ENCODE measurements at regions not wholly inside any gene's neighbourhood (a gene's known extent, or its start where the extent isn't known, plus 50 kb on each side); places are given as distances from the start of the nearest gene placed in this dataset.

GRCh38 chr1:222326006-222326709 is 221.7 kb downstream of the HHIPL2 start:
- 32 to 57% methylated on average over 3 of the region's 3 CpGs for WGBS, 2 donors
- no peaks in the 10 kb centered on the region for H3K36me3 ChIP-seq (ENCODE audit: control insufficient read depth in 4 of 4, insufficient read depth in 4 of 4, low read length in 4 of 4)
- TF ChIP-seq, protein P1, sequence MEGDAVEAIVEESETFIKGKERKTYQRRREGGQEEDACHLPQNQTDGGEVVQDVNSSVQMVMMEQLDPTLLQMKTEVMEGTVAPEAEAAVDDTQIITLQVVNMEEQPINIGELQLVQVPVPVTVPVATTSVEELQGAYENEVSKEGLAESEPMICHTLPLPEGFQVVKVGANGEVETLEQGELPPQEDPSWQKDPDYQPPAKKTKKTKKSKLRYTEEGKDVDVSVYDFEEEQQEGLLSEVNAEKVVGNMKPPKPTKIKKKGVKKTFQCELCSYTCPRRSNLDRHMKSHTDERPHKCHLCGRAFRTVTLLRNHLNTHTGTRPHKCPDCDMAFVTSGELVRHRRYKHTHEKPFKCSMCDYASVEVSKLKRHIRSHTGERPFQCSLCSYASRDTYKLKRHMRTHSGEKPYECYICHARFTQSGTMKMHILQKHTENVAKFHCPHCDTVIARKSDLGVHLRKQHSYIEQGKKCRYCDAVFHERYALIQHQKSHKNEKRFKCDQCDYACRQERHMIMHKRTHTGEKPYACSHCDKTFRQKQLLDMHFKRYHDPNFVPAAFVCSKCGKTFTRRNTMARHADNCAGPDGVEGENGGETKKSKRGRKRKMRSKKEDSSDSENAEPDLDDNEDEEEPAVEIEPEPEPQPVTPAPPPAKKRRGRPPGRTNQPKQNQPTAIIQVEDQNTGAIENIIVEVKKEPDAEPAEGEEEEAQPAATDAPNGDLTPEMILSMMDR (IDR thresholded peaks at IDR 0.05; ENCODE audit: control extremely low read depth, extremely low read depth), result no peak
- H3K9me3 ChIP-seq (ENCODE audit: control insufficient read depth in 4 of 4, insufficient read depth in 3 of 4, low read length in 3 of 4), result no peaks in the 10 kb centered on the region
- no peak overlapping the region for H3K4me3 ChIP-seq
- H3K27me3 ChIP-seq (ENCODE audit: control insufficient read depth in 3 of 3, insufficient read depth in 3 of 3, low read length in 2 of 3), result no peaks in the 10 kb centered on the region
- no peak overlapping the region for H3K27ac ChIP-seq (ENCODE audit: low read depth in 1 of 2, low read length in 1 of 2)
- no peak overlapping the region for H3K9ac ChIP-seq (ENCODE audit: insufficient read depth in 1 of 2, low read length in 2 of 2)
- ATAC-seq (ENCODE audit: insufficient read depth, low FRiP score), result no peak
- no peak for DNase-seq
- H3K4me1 ChIP-seq (ENCODE audit: control insufficient read depth in 5 of 5, insufficient read depth in 5 of 5, low read length in 5 of 5), result no peaks in the 10 kb centered on the region

- Histone ChIP-seq H3K9me3 (ENCODE audit: control insufficient read depth in 4 of 4, insufficient read depth in 3 of 4, low read length in 3 of 4) (no peaks in the 10 kb centered on the region), H3K9ac (ENCODE audit: insufficient read depth in 1 of 2, low read length in 2 of 2) (no peak overlapping the region), H3K4me3 (no peak overlapping the region), H3K4me1 (ENCODE audit: control insufficient read depth in 5 of 5, insufficient read depth in 5 of 5, low read length in 5 of 5) (no peaks in the 10 kb centered on the region), H3K27me3 (ENCODE audit: control insufficient read depth in 3 of 3, insufficient read depth in 3 of 3, low read length in 2 of 3) (no peaks in the 10 kb centered on the region), H3K36me3 (ENCODE audit: control insufficient read depth in 4 of 4, insufficient read depth in 4 of 4, low read length in 4 of 4) (no peaks in the 10 kb centered on the region), H3K27ac (ENCODE audit: low read depth in 1 of 2, low read length in 1 of 2) (no peak overlapping the region)
- TF ChIP-seq, protein P1 (IDR thresholded peaks at IDR 0.05; ENCODE audit: control extremely low read depth, extremely low read depth), result no peak
- DNase-seq (no peak), ATAC-seq (ENCODE audit: insufficient read depth, low FRiP score) (no peak)
- 60 to 72% methylated on average over 2 of the region's 2 CpGs for WGBS, 2 donors
Measured at GRCh38 chr1:222325506-222325905, 222.4 kb downstream of the HHIPL2 start.

- H3K4me3 ChIP-seq, result no peak overlapping the region
- DNase-seq (no peak), ATAC-seq (ENCODE audit: insufficient read depth, low FRiP score) (no peak)
- TF ChIP-seq, protein P1 (IDR thresholded peaks at IDR 0.05; ENCODE audit: control extremely low read depth, extremely low read depth), result no peak
- no peaks in the 10 kb centered on the region for H3K36me3 ChIP-seq (ENCODE audit: control insufficient read depth in 4 of 4, insufficient read depth in 4 of 4, low read length in 4 of 4)
- no peak overlapping the region for H3K9ac ChIP-seq (ENCODE audit: insufficient read depth in 1 of 2, low read length in 2 of 2)
- WGBS, 2 donors, result 82 to 85% methylated on average over 2 of the region's 2 CpGs
- no peaks in the 10 kb centered on the region for H3K4me1 ChIP-seq (ENCODE audit: control insufficient read depth in 5 of 5, insufficient read depth in 5 of 5, low read length in 5 of 5)
- no peak overlapping the region for H3K27ac ChIP-seq (ENCODE audit: low read depth in 1 of 2, low read length in 1 of 2)
- no peaks in the 10 kb centered on the region for H3K27me3 ChIP-seq (ENCODE audit: control insufficient read depth in 3 of 3, insufficient read depth in 3 of 3, low read length in 2 of 3)
- H3K9me3 ChIP-seq (ENCODE audit: control insufficient read depth in 4 of 4, insufficient read depth in 3 of 4, low read length in 3 of 4), result no peaks in the 10 kb centered on the region
Measured at GRCh38 chr1:222314839-222315238, 233.1 kb downstream of the HHIPL2 start.

DNA sequence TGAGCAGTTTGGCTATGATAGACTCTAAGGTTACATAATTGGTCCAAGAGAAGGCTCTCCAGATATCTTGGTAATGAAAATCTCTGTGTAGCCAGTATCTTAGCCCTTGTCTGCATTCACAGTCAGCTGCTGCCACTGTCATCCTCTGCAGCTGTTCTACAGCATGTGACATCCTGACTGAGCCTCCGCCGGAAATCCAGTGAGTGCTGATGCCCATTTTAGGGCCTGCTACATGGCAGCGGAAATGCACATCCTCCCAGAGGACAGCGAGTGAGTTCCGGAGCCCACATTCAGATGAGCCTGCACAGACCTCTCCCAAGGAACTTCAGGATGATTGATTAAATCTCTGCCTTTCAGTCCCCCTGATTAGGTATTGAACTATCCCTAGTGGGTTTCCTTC is 237.1 kb downstream of the HHIPL2 start:
- Histone ChIP-seq H3K9me3 (ENCODE audit: control insufficient read depth in 4 of 4, insufficient read depth in 3 of 4, low read length in 3 of 4) (no peaks in the 10 kb centered on the region), H3K27me3 (ENCODE audit: control insufficient read depth in 3 of 3, insufficient read depth in 3 of 3, low read length in 2 of 3) (no peaks in the 10 kb centered on the region), H3K4me3 (no peak overlapping the region), H3K9ac (ENCODE audit: insufficient read depth in 1 of 2, low read length in 2 of 2) (no peak overlapping the region), H3K36me3 (ENCODE audit: control insufficient read depth in 4 of 4, insufficient read depth in 4 of 4, low read length in 4 of 4) (no peaks in the 10 kb centered on the region), H3K4me1 (ENCODE audit: control insufficient read depth in 5 of 5, insufficient read depth in 5 of 5, low read length in 5 of 5) (no peaks in the 10 kb centered on the region), H3K27ac (ENCODE audit: low read depth in 1 of 2, low read length in 1 of 2) (no peak overlapping the region)
- DNase-seq (peak; percentile 53 to 71 (median 53)), ATAC-seq (ENCODE audit: insufficient read depth, low FRiP score) (no peak)
- TF ChIP-seq, protein P1 (IDR thresholded peaks at IDR 0.05; ENCODE audit: control extremely low read depth, extremely low read depth), result no peak
- 71 to 75% methylated on average over 5 of the region's 5 CpGs for WGBS, 2 donors

All from lung (tissue), 11 donors.